Dedifferentiated amniotic fluid mesenchymal stem cell (primary cell): ENCODE measurements at regions not wholly inside any gene's neighbourhood (a gene's known extent, or its start where the extent isn't known, plus 50 kb on each side); places are given as distances from the start of the nearest gene placed in this dataset.

ENCODE experiments used
- DNase-seq: peaks from one replicate; pipeline ENCODE4 v3.0.0-alpha.2; 2016; ENCODE audit errors: extremely low spot score

GRCh38 chr9:118305331-118305730 is 601.1 kb downstream of the TLR4 start:
- DNase-seq: no peak

- no peak for DNase-seq
Measured at GRCh38 chr9:118306801-118307200, 602.6 kb downstream of the TLR4 start.

DNA sequence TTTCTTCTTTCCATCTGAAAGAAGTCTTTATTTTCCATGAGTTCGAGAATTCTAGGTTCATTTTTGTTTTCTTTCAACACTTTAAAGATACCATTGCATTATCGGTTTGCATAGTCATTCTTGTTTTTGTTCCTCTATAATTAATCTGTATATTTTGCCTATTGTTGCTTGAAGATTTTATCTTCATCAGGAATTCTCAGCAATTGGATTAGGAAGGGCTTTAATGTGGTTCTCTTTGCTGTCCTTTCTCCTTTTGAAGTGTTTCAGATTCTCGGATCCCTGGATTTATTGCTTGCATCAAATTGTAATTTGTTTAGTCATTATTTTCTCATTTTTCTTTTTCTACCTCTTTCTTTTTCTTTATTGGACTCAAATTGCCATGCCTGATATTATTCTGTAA is 609.8 kb downstream of the TLR4 start:
- DNase-seq: no peak

GRCh38 chr9:118316831-118317343 is 612.7 kb downstream of the TLR4 start:
- DNase-seq: no peak

GRCh38 chr9:118318770-118319431 is 614.7 kb downstream of the TLR4 start:
- no peak for DNase-seq

- DNase-seq: no peak
Measured at GRCh38 chr9:118321788-118322187, 617.6 kb downstream of the TLR4 start.

DNA sequence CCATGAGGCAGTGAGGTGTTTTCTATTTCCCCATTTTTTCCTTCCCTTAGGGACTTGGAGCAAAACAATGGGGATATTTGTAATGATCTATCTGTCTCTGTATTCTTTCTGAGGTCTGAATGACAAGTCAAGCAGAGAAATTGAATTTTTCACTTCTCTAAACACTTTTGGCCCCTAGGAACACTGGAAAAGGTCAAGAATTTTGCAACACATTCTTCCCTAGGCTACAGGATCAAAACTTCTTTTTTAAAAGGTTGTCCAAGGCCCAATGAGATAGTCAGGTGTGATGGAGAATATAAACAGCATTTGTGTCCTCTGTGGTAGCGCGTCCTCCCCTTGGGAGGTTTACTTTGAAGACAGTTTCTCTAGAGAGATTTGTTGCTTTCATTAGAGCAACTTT is 620.5 kb downstream of the TLR4 start:
- no peak for DNase-seq

GRCh38 chr9:118325757-118326156 is 621.6 kb downstream of the TLR4 start:
- no peak for DNase-seq

DNA sequence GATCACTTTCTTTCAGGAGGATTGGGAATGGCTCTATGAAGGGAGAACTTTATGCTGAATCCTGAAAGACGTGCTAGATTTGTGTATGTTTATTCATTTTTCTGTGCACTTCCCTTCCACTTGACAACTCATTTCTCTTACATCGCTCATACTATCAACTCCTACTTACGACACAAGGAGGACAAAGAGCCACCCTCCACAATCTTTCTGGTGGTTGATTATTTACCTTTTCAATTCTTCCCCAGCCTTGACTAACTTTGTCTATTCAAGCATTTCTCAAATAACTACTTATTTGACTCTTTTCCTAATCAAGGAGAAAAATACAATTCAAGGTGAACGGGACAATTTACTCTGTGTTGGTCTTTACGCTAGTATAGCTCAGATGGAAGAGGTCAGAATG is 622.1 kb downstream of the TLR4 start:
- DNase-seq: no peak

DNA sequence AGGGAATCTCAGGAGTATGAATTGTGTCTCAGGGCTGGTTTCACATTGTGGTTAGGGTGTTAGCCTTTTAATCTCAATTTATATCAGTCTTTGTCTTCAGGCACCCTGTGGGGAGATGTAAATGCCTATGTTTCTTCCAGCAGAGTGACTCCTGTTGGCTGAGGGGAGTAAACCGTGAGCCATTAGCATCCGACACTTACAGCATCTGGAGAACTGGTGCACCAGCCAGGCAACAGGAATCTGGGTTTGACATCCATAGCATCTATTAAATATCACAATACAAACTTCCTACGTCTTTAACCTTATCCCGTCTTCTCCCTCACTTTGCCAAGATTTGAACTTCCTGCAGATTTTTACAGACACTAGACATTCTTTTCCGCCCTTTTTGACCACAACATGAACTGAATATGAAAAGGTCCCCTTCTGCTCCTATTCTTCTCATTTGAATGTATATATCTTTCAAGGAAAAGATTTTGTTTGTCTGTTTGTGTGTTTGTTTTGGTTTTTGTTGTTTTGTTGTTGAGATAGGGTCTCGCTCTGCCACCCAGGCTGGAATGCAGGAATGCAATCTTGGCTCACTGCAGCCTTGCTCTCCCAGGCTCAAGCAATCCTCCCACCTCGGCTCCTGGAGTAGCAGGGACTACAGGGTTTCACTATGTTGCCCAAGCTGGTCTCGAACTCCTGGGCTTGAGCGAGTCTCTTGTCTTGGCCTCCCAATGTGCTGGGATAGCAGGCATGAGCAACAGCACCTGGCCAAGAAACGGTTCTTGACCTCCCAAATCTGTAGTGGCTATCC is 626.2 kb downstream of the TLR4 start:
- DNase-seq: no peak

GRCh38 chr9:118331622-118332045 is 627.4 kb downstream of the TLR4 start:
- no peak for DNase-seq

DNA sequence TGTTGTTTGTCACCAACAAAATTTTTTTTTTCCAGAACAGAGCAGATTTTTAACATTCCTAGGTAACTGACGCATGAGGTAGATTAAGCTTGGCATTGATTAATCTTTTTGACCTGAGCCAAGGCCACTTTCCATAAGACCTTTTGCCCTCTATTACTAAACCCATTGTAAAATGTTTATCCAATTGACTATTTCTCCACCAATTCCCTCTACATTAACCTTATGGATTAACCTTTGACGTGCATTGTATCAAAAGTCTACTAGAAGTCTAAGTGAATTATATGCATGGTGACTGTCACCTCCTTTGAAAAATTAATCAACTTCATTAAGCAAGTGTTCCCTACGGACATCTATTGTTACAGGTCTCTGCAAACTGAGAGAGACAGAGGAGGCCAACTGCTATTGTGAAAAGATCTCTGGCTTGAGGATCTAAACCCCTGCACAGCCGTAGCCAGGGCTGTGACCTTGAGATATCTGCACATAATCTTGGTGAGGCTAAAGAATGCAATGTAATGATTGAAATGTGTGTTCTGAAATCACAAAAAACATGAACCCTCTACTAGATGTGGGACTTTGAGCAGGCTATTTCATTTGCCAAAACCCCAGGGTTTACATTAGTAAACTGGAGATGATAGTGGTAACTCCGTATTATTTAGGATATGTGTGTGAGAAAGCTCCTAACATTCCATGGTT is 632.2 kb downstream of the TLR4 start:
- DNase-seq: no peak

DNA sequence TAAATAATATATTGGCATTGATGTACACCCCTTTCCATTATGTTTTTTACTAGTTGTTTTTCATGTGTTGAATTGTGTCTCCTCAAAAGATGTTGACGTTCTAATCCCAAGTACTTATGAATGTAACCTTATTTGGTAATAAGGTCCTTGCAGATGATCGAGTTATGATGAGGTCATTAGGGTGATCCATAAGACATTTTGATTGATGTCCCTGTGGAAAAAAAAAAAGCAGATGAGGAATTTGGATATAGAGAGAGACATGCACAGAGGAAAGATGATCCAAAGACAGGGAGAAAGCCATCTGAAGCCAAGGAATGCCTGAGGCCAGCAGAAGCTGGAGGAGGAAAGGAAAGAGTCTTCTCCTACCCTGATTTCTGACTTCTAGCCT is 632.7 kb downstream of the TLR4 start:
- DNase-seq: no peak

DNA sequence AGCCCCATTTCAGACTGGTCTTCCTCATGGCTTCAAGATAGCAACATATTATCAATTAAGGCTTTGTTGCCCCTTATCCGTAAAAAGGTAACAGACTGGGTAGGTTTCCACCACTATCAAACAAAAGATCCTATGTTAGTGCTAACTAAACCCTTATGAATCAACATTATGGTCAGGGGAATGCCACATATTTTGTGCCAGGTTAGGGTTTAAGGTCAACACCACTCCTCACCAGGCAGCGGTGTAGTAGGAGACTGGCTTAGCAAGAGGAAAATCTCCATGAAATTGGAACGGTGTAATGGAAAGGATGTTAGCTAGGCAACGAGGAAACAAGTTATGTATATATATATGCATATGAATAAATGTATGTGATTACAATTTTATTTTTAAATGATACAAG is 655.8 kb downstream of the TLR4 start:
- DNase-seq: no peak

DNA sequence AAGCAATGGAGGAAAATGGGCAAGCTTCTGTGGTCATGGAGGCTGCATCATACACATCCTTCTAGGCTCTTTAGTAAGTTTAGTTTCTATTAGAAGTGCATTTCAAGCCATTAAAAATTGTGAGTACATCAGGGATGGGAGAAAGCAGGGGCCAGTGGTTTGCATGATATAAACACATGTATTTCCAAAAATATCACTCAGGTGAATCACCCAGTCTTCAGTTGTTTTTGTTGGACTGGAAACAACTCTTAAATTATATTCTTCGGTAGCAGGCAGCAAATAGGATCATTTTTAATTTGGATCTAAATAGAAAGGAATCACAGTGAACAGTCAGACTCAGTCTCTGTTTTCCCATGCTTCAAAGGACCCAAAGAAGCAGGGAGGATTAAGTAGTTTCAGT is 657.9 kb downstream of the TLR4 start:
- no peak for DNase-seq

DNA sequence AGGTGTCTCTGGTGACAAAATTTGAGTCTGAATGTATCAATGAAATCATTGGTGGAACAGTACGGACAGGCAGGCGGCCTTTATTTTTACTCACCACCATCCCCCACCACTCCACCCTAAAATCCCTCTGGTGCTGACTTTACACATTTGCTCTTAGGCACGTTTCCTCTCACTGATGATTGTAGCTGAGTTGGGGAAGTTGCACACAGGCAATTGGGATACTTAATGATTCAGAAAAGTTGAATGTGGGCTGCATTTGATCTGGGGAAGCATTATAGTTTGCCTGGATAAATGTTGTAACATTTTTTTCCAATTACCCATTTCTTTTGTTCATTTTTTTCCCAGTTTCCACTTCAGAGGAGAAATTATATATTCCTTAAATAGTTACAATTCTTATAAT is 658.4 kb downstream of the TLR4 start:
- DNase-seq: no peak

DNA sequence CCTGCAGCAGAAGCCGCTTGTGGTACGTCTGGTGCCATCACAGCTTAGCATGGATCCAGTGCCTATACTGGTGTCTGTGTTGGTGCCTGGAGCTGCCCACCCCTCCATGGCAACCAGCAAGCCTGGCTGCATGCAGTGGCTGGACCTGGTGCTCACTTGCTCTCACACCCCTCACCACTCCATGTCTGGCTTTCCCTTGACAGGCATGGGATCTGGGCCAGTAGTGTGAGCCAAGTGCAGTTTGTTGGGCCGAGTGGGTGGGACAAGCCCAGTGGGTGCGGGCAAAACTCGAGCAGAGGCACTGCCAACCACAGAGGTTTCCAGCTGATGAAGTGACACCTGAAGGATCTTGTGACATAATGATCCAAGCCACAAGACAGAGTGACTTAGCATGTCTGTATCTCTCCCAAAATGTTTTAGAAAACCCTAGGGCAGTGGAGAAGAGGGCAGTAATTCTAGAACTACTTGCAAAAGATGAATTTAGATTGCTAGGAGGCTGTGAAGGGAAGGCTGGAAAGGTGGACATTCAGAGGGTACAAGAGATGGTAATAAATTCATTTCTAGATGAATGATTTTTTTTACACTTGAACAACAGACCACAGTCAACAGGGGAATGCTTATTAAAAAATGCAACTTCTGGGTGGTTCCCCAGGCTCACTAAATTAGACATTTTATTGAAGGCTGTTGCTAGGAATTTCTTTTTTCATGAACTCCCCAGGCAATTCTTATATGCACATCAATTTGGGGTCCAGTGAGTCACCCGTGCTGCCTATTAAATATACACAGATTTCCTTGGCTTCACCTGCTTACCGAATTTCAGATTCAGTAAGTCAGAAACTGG is 660.3 kb downstream of the TLR4 start:
- no peak for DNase-seq

DNA sequence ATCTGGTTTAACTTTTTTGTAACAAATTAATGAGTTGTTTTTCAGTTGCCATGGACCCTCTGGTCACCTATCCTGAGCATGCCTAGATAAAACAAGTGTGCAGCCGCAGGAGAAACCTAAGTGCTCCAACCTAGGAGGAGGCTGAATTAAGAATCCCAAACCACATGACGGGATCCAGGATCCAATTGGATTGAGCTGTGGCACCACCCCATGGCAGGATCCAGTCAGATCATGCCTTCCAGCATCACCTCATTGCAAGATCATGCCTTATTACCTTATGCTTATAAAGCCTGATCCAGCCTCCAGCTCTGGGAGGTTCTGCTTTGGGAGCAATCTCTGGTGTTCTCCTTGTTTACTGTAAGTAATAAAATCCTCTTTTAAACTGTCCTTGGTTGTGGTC is 662.0 kb downstream of the TLR4 start:
- no peak for DNase-seq

- DNase-seq: no peak
Measured at GRCh38 chr9:118367383-118367782, 663.2 kb downstream of the TLR4 start.

DNA sequence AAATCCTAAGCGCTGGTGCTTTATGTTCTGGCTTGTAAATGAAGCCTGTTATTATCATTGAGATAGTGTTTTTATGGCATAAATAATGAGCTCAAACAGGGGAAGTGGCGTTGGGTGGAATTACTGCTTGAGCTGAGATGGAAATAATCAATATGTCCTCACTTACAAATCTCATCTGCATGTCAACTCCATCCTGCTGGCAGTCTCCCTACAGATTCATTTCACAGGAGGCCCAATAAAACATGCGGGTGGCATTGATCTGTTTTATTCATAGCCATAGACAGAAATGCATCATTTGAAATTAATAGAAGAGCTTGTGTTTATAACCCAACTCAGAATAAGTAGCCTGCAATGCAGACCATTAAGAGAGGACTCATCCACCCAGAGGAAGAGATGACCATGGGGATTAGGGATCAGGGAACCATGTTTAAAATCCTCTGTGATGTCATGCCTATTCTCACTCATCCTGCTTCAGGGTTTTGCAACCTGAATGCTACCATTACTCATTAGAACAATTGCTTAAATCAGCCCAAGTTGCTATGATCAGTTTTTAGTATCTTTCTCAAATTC is 680.4 kb downstream of the TLR4 start:
- DNase-seq: no peak

DNA sequence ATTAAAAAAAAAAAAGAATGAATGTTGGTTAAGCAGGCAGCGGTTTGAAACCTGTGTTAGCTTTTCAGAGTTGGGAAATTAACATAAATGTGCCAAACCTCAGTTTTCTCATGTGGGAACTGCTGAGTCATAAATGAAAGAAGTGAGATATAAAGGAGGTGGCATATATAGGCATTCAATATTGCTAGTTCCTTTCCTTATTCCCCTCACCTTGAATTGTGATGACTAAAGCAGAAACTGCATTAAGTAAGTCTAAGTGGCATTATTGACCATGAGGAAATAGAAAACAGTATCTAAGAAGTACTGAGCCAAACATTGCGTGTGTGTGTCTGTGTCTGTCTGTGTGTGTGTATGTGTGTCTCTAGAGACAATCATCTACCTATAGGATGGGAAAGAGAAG is 691.2 kb downstream of the TLR4 start:
- DNase-seq: no peak

DNA sequence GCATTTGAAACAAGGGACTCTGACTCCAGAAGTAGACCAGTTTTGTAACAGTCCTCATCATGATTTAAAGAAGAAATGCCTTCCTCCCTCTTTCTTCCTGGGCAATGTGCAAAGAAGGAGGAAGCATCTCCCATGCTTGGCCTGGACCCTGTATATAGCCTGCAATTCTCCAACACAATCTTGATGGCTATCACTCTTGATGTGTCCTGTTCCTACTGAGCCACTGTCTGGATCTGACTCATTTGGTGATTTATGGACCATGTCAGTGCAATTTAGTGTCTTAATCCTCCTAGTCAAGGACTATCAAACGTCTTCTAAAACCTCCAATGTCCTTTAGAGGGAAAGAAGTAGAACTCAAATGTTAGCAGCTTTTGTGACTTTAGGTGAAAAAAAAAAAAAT is 697.3 kb downstream of the TLR4 start:
- DNase-seq: no peak
